ENCODE measurements at regions not wholly inside any gene's neighbourhood (a gene's known extent, or its start where the extent isn't known, plus 50 kb on each side); places are given as distances from the start of the nearest gene placed in this dataset.

DNA sequence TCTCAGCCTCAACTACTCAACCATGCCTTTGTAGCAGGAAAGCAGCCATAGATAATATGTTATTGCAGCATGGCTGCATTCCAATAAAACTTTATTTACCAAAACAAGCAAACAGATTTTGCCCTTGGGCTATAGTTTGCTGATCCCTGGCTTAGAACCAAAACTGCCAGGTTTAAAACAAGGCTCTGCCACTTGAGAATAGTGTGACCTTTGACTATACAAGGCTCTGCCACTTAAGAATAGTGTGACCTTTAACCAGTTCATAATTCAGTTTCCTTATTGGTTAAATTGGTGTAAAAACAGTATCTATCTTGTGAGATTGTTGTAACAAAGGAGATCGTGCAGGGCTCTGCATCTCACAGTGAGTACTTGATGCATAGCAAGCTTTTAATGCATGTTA lies 217.3 kb upstream of the MTNR1B start:
- no peaks in the 10 kb centered on the region for H3K9me3 ChIP-seq
- WGBS (ENCODE audit: missing lambda C conversion rate): 25% methylated on average over 1 of the region's 1 CpG
- no peak overlapping the region for H3K4me2 ChIP-seq
- no peak overlapping the region for H3K27ac ChIP-seq
- DNase-seq (ENCODE audit: low read depth in 1 of 2, low spot score in 1 of 2) (no peak), ATAC-seq (no peak), FAIRE-seq (no peak)
- no peak for TF ChIP-seq FOSL2 (IDR thresholded peaks at IDR 0.05)
- TF ChIP-seq FOSL2 (CRISPR knock-in tag; IDR thresholded peaks at IDR 0.05): no peak
- TF ChIP-seq CTCF (IDR thresholded peaks at IDR 0.05): no peak
- TF ChIP-seq KDM5A (IDR thresholded peaks at IDR 0.05): no peak
- no peak for TF ChIP-seq PHF8 (IDR thresholded peaks at IDR 0.05; ENCODE audit: borderline replicate concordance, low read depth)
- TF ChIP-seq ZSCAN20 (CRISPR knock-in tag; IDR thresholded peaks at IDR 0.05): no peak
- no peak for TF ChIP-seq NFE2L2 (conservative IDR thresholded peaks at IDR 0.05; ENCODE audit: low read length)
- TF ChIP-seq GATA3 (IDR thresholded peaks at IDR 0.05; ENCODE audit: borderline replicate concordance): no peak
- no peak for TF ChIP-seq HDAC2 (IDR thresholded peaks at IDR 0.05)
- TF ChIP-seq, protein P1, sequence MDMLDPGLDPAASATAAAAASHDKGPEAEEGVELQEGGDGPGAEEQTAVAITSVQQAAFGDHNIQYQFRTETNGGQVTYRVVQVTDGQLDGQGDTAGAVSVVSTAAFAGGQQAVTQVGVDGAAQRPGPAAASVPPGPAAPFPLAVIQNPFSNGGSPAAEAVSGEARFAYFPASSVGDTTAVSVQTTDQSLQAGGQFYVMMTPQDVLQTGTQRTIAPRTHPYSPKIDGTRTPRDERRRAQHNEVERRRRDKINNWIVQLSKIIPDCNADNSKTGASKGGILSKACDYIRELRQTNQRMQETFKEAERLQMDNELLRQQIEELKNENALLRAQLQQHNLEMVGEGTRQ (IDR thresholded peaks at IDR 0.05): no peak
- TF ChIP-seq CEBPB (IDR thresholded peaks at IDR 0.05): no peak
- TF ChIP-seq, protein P2, sequence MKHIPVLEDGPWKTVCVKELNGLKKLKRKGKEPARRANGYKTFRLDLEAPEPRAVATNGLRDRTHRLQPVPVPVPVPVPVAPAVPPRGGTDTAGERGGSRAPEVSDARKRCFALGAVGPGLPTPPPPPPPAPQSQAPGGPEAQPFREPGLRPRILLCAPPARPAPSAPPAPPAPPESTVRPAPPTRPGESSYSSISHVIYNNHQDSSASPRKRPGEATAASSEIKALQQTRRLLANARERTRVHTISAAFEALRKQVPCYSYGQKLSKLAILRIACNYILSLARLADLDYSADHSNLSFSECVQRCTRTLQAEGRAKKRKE (CRISPR knock-in tag; IDR thresholded peaks at IDR 0.05; ENCODE audit: low read depth): no peak
- no peak for TF ChIP-seq RNF2 (IDR thresholded peaks at IDR 0.05; ENCODE audit: borderline replicate concordance, low read depth)
- H3K4me3 ChIP-seq: no peak overlapping the region
- no peaks in the 10 kb centered on the region for H3K4me1 ChIP-seq
- POLR2A ChIA-PET: no interaction called here
- CTCF ChIA-PET: no interaction called here

- DNase-seq (ENCODE audit: low read depth in 1 of 2, low spot score in 1 of 2): no peak
- Histone ChIP-seq H3K27ac (no peak overlapping the region), H3K4me1 (no peaks in the 10 kb centered on the region), H3K4me2 (no peak overlapping the region), H3K9me3 (no peaks in the 10 kb centered on the region), H3K4me3 (no peak overlapping the region)
- no peak for ATAC-seq
- TF ChIP-seq CEBPB (IDR thresholded peaks at IDR 0.05) (no peak), CBX8 (IDR thresholded peaks at IDR 0.05) (no peak), MAFK (IDR thresholded peaks at IDR 0.05; ENCODE audit: partially characterized antibody) (no peak), ELK1 (IDR thresholded peaks at IDR 0.05; ENCODE audit: low read depth, low read length) (no peak), EP300 (IDR thresholded peaks at IDR 0.05) (no peak), TP53 (CRISPR knock-in tag; IDR thresholded peaks at IDR 0.05) (no peak), BHLHE40 (IDR thresholded peaks at IDR 0.05; ENCODE audit: low read depth, low read length) (no peak), ZNF302 (CRISPR knock-in tag; IDR thresholded peaks at IDR 0.05) (no peak)
- TF ChIP-seq, protein P2 (CRISPR knock-in tag; IDR thresholded peaks at IDR 0.05; ENCODE audit: low read depth): no peak
- WGBS (ENCODE audit: missing lambda C conversion rate): 27% methylated on average over 3 of the region's 3 CpGs
- no peak for FAIRE-seq
- ChIA-PET CTCF (interaction anchor here (0.6 kb wide), 1 partner anchor 856 kb away, joined by 3 read pairs; no protein-coding TSS in a partner anchor), POLR2A (no interaction called here)
Measured at GRCh38 chr11:92753161-92753560, 216.3 kb upstream of the MTNR1B start.
